ENCODE measurements at regions not wholly inside any gene's neighbourhood (a gene's known extent, or its start where the extent isn't known, plus 50 kb on each side); places are given as distances from the start of the nearest gene placed in this dataset.

DNA sequence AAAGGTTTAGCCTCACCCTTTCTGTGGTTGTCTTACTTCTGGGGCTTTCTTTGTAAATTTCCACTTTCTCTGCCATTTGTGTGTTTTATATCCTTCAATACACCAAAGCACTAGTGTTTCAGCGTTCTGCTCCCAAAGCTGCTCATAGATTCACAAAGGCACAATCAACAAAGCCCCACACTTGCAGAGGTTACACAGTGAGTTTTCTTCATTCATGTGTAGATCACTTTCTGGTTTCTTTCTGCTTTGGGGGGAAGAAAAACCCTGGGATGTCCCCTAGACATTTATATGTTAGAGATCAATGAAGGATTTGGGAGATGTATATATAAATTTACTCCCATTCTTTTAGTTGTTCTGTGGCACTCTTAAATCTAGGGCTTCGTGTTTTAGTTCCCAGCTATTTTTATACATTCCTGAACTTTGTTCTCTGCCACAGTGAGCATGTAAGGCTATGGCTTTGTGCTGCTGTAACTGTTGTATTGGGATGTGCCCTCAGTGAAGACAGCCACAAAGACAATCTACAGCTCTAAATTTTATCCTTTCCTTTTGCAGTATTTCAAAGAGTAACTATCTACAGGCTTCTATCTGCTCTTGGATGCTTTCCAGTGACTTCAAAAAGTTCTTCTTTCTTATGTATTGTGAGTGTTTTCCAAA is 636.5 kb downstream of the ZBBX start:
- DNase-seq, result no peak
- H3K9me2 ChIP-seq, result no peaks in the 10 kb centered on the region
- no peak overlapping the region for H3K9ac ChIP-seq
- no peaks in the 10 kb centered on the region for H3K4me1 ChIP-seq (ENCODE audit: control insufficient read depth in 1 of 2, insufficient read depth in 2 of 2, low read depth in 1 of 2, low read length in 1 of 2)
- no peak overlapping the region for H3K4me2 ChIP-seq
- WGBS (ENCODE audit: low lambda C conversion rate), result 2% methylated on average over 2 of the region's 2 CpGs
- H3K27ac ChIP-seq (ENCODE audit: low read depth in 2 of 2, low read length in 1 of 2), result no peak overlapping the region
- CTCF ChIA-PET, result no interaction called here
- H3K4me3 ChIP-seq (ENCODE audit: low read depth in 2 of 2, low read length in 1 of 2), result no peak overlapping the region
- H3F3A ChIP-seq (replicated peaks; ENCODE audit: insufficient read depth), result no peaks in the 10 kb centered on the region
- no peak for TF ChIP-seq RXRA (IDR thresholded peaks at IDR 0.05; ENCODE audit: borderline replicate concordance, low read depth)
- TF ChIP-seq YY1 (IDR thresholded peaks at IDR 0.05; ENCODE audit: low read depth), result no peak
- no peak for TF ChIP-seq JUND (IDR thresholded peaks at IDR 0.05)
- no peak for TF ChIP-seq POLR2AphosphoS5 (IDR thresholded peaks at IDR 0.05; ENCODE audit: low read depth, low read length)
- no peak for TF ChIP-seq IRF3 (IDR thresholded peaks at IDR 0.05; ENCODE audit: low read depth, low read length)
- TF ChIP-seq USF2 (IDR thresholded peaks at IDR 0.05; ENCODE audit: borderline replicate concordance, low read depth, low read length), result no peak
- no peak for TF ChIP-seq FOSL2 (IDR thresholded peaks at IDR 0.05; ENCODE audit: borderline replicate concordance, low read depth)
- H2AFZ ChIP-seq (ENCODE audit: low read depth), result no peak overlapping the region
- H3K36me3 ChIP-seq (replicated peaks in 1 of 2; ENCODE audit: control insufficient read depth in 1 of 2, insufficient read depth in 2 of 2, low read length in 1 of 2), result no peaks in the 10 kb centered on the region
- no peaks in the 10 kb centered on the region for H3K27me3 ChIP-seq (ENCODE audit: insufficient read depth)
- no peaks in the 10 kb centered on the region for H3K9me3 ChIP-seq
- H3K79me2 ChIP-seq (ENCODE audit: insufficient read depth), result no peaks in the 10 kb centered on the region
- H4K20me1 ChIP-seq (ENCODE audit: insufficient read depth), result no peaks in the 10 kb centered on the region
- POLR2A ChIA-PET, result no interaction called here

DNA sequence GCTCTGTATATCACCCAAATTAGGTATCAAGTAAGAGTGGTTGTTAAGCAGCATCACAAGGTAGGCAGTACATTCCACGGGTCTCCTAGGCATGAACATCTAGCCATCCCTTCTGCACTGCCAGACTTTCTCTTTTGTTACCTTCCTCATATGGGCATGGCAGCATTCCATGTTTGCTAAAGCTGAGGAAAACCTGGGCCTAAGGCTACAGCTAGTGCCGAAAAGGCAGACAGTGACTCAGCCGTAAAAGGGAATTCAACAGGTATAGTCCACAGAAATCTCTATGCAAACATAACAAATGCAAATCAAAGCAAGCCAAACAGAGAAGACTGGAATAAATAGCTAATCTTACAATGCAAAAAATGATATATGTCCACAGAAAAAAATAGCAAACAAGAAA is 645.4 kb downstream of the ZBBX start:
- H3K9me2 ChIP-seq, result no peaks in the 10 kb centered on the region
- no peaks in the 10 kb centered on the region for H4K20me1 ChIP-seq (ENCODE audit: insufficient read depth)
- H3K9me3 ChIP-seq, result peaks cover 4% of the 10 kb centered on the region; the same call in 1 of the 2 replicates
- no peak overlapping the region for H3K27ac ChIP-seq (ENCODE audit: low read depth in 2 of 2, low read length in 1 of 2)
- no peaks in the 10 kb centered on the region for H3K36me3 ChIP-seq (replicated peaks in 1 of 2; ENCODE audit: control insufficient read depth in 1 of 2, insufficient read depth in 2 of 2, low read length in 1 of 2)
- no peaks in the 10 kb centered on the region for H3K79me2 ChIP-seq (ENCODE audit: insufficient read depth)
- no peak for TF ChIP-seq MXI1 (IDR thresholded peaks at IDR 0.05; ENCODE audit: low read depth, low read length)
- no peak for TF ChIP-seq SMC3 (IDR thresholded peaks at IDR 0.05; ENCODE audit: low read depth, low read length)
- TF ChIP-seq CTCF (IDR thresholded peaks at IDR 0.05), result no peak
- no peak for TF ChIP-seq RCOR1 (IDR thresholded peaks at IDR 0.05; ENCODE audit: low read length)
- no peak for TF ChIP-seq NFIC (IDR thresholded peaks at IDR 0.05; ENCODE audit: borderline replicate concordance)
- TF ChIP-seq EZH2phosphoT487 (IDR thresholded peaks at IDR 0.05; ENCODE audit: borderline replicate concordance, low read depth), result no peak
- no peak for TF ChIP-seq MAX (IDR thresholded peaks at IDR 0.05; ENCODE audit: low read depth)
- TF ChIP-seq RXRA (IDR thresholded peaks at IDR 0.05; ENCODE audit: borderline replicate concordance, low read depth), result no peak
- TF ChIP-seq TAF1 (IDR thresholded peaks at IDR 0.05; ENCODE audit: borderline replicate concordance, low read depth, low read length), result no peak
- TF ChIP-seq, protein P1, sequence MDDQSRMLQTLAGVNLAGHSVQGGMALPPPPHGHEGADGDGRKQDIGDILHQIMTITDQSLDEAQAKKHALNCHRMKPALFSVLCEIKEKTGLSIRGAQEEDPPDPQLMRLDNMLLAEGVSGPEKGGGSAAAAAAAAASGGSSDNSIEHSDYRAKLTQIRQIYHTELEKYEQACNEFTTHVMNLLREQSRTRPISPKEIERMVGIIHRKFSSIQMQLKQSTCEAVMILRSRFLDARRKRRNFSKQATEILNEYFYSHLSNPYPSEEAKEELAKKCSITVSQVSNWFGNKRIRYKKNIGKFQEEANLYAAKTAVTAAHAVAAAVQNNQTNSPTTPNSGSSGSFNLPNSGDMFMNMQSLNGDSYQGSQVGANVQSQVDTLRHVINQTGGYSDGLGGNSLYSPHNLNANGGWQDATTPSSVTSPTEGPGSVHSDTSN (IDR thresholded peaks at IDR 0.05), result no peak
- TF ChIP-seq, protein P2, sequence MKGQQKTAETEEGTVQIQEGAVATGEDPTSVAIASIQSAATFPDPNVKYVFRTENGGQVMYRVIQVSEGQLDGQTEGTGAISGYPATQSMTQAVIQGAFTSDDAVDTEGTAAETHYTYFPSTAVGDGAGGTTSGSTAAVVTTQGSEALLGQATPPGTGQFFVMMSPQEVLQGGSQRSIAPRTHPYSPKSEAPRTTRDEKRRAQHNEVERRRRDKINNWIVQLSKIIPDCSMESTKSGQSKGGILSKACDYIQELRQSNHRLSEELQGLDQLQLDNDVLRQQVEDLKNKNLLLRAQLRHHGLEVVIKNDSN (IDR thresholded peaks at IDR 0.05; ENCODE audit: borderline replicate concordance, low read depth), result no peak
- no peak for TF ChIP-seq SIN3A (IDR thresholded peaks at IDR 0.05; ENCODE audit: borderline replicate concordance, low read depth, low read length)
- H2AFZ ChIP-seq (ENCODE audit: low read depth), result no peak overlapping the region
- no peaks in the 10 kb centered on the region for H3K27me3 ChIP-seq (ENCODE audit: insufficient read depth)
- no peak overlapping the region for H3K9ac ChIP-seq
- ChIA-PET POLR2A (no interaction called here), CTCF (no interaction called here)
- H3K4me1 ChIP-seq (ENCODE audit: control insufficient read depth in 1 of 2, insufficient read depth in 2 of 2, low read depth in 1 of 2, low read length in 1 of 2), result no peaks in the 10 kb centered on the region
- H3K4me2 ChIP-seq, result no peak overlapping the region
- H3F3A ChIP-seq (replicated peaks; ENCODE audit: insufficient read depth), result no peaks in the 10 kb centered on the region
- DNase-seq, result no peak
- 35% methylated on average over 3 of the region's 3 CpGs for WGBS (ENCODE audit: low lambda C conversion rate)
- no peak overlapping the region for H3K4me3 ChIP-seq (ENCODE audit: low read depth in 2 of 2, low read length in 1 of 2)
